ENCODE measurements at regions not wholly inside any gene's neighbourhood (a gene's known extent, or its start where the extent isn't known, plus 50 kb on each side); places are given as distances from the start of the nearest gene placed in this dataset.

- H3K27ac ChIP-seq: no peak overlapping the region
- H3K4me1 ChIP-seq (ENCODE audit: low read depth): peaks cover 3% of the 10 kb centered on the region
- no peak for TF ChIP-seq CTCF (IDR thresholded peaks at IDR 0.05; ENCODE audit: low read depth, low read length)
- no peak for DNase-seq (ENCODE audit: low read depth in 1 of 2, low spot score in 1 of 2)
- no peak overlapping the region for H3K4me3 ChIP-seq
- no peaks in the 10 kb centered on the region for H3K36me3 ChIP-seq
- H3K27me3 ChIP-seq: no peaks in the 10 kb centered on the region
- H3K9me3 ChIP-seq (ENCODE audit: low read depth): no peaks in the 10 kb centered on the region
Observed at GRCh38 chr6:3535033-3535775, 78.4 kb upstream of the SLC22A23 start.

- Histone ChIP-seq H3K27ac (no peak overlapping the region), H3K4me1 (ENCODE audit: low read depth) (peaks cover 3% of the 10 kb centered on the region), H3K4me3 (no peak overlapping the region), H3K9me3 (ENCODE audit: low read depth) (no peaks in the 10 kb centered on the region), H3K27me3 (no peaks in the 10 kb centered on the region), H3K36me3 (no peaks in the 10 kb centered on the region)
- TF ChIP-seq CTCF (IDR thresholded peaks at IDR 0.05; ENCODE audit: low read depth, low read length): no peak
- DNase-seq (ENCODE audit: low read depth in 1 of 2, low spot score in 1 of 2): no peak
Observed at GRCh38 chr6:3534599-3534998, 77.7 kb upstream of the SLC22A23 start.

GRCh38 chr6:3533981-3534380 lies 77.1 kb upstream of the SLC22A23 start:
- Histone ChIP-seq H3K4me1 (ENCODE audit: low read depth) (peaks cover 3% of the 10 kb centered on the region), H3K4me3 (no peak overlapping the region), H3K36me3 (no peaks in the 10 kb centered on the region), H3K27me3 (no peaks in the 10 kb centered on the region), H3K27ac (no peak overlapping the region), H3K9me3 (ENCODE audit: low read depth) (no peaks in the 10 kb centered on the region)
- TF ChIP-seq CTCF (IDR thresholded peaks at IDR 0.05; ENCODE audit: low read depth, low read length): no peak
- no peak for DNase-seq (ENCODE audit: low read depth in 1 of 2, low spot score in 1 of 2)

GRCh38 chr6:3532296-3532916 lies 75.6 kb upstream of the SLC22A23 start:
- Histone ChIP-seq H3K27me3 (no peaks in the 10 kb centered on the region), H3K27ac (no peak overlapping the region), H3K36me3 (no peaks in the 10 kb centered on the region), H3K9me3 (ENCODE audit: low read depth) (no peaks in the 10 kb centered on the region), H3K4me1 (ENCODE audit: low read depth) (no peaks in the 10 kb centered on the region), H3K4me3 (no peak overlapping the region)
- no peak for TF ChIP-seq CTCF (IDR thresholded peaks at IDR 0.05; ENCODE audit: low read depth, low read length)
- DNase-seq (ENCODE audit: low read depth in 1 of 2, low spot score in 1 of 2): no peak

GRCh38 chr6:3531481-3531880 lies 74.6 kb upstream of the SLC22A23 start:
- Histone ChIP-seq H3K27ac (no peak overlapping the region), H3K27me3 (no peaks in the 10 kb centered on the region), H3K4me3 (no peak overlapping the region), H3K9me3 (ENCODE audit: low read depth) (no peaks in the 10 kb centered on the region), H3K4me1 (ENCODE audit: low read depth) (no peaks in the 10 kb centered on the region), H3K36me3 (no peaks in the 10 kb centered on the region)
- no peak for TF ChIP-seq CTCF (IDR thresholded peaks at IDR 0.05; ENCODE audit: low read depth, low read length)
- no peak for DNase-seq (ENCODE audit: low read depth in 1 of 2, low spot score in 1 of 2)
